Gastroesophageal sphincter (tissue), 4 donors: ENCODE measurements at regions not wholly inside any gene's neighbourhood (a gene's known extent, or its start where the extent isn't known, plus 50 kb on each side); places are given as distances from the start of the nearest gene placed in this dataset.

Source experiments
- ATAC-seq: fragments of 150-250 bp; one replicate; pipeline ENCODE4 v1.9.1; 2016; ENCODE audit warnings: mild to moderate bottlenecking, moderate library complexity
- H3K27ac ChIP-seq, 4 donors: fragments of 200-600 bp; sonication (generic) in 3 of 4; 1 replicate in 3 of 4; 2 replicates in 1 of 4; pipeline ENCODE4 v1.5.1; 2016 to 2019
- H3K27me3 ChIP-seq: fragments of 200-600 bp; sonication (generic); one replicate; pipeline ENCODE4 v1.5.1; 2019
- H3K36me3 ChIP-seq, 2 donors: fragments of 200-600 bp; sonication (generic); one replicate each; pipeline ENCODE4 v1.5.1; 2019; ENCODE audit warnings: control low read depth in 1 of 2
- H3K4me1 ChIP-seq, 3 donors: fragments of 200-600 bp; sonication (generic); 1 replicate in 2 of 3; 2 replicates in 1 of 3; pipeline ENCODE4 v1.5.1; 2016 to 2019; ENCODE audit warnings: control low read depth in 2 of 3
- H3K4me3 ChIP-seq, 2 donors: fragments of 200-600 bp; sonication (generic); one replicate each; pipeline ENCODE4 v1.5.1; 2019; ENCODE audit warnings: mild to moderate bottlenecking in 1 of 2, moderate library complexity in 1 of 2
- H3K9me3 ChIP-seq, 3 donors: fragments of 200-600 bp; sonication (generic); one replicate each; pipeline ENCODE4 v1.5.1; 2017 to 2019; ENCODE audit warnings: control low read depth in 2 of 3
- EP300 ChIP-seq: sonication (generic); formaldehyde crosslinking; IDR thresholded peaks from one replicate; pipeline ENCODE4 v1.6.1; 2017; ENCODE audit warnings: antibody characterized with exemption, mild to moderate bottlenecking
- POLR2A ChIP-seq, 2 donors: fragments of 450-650 bp; IDR thresholded peaks; one replicate each; pipeline ENCODE4 v1.6.1; 2017; ENCODE audit warnings: antibody characterized with exemption in 2 of 2, mild to moderate bottlenecking in 2 of 2, moderate library complexity in 1 of 2
- POLR2AphosphoS5 ChIP-seq: sonication (generic); formaldehyde crosslinking; IDR thresholded peaks from one replicate; pipeline ENCODE4 v1.6.1; 2017; ENCODE audit warnings: antibody characterized with exemption
- WGBS, 2 donors: methylation state at CpG; one replicate each; pipeline ENCODE4 v1.1.5; 2018; ENCODE audit warnings: low coverage in 1 of 2; 5-methylcytosine and 5-hydroxymethylcytosine counted together
- TF ChIP-seq, protein P1 (sequence below), 4 experiments: fragments of 200-600 bp in 2 of 4; fragments of 450-650 bp in 2 of 4; sonication (generic) in 1 of 4; IDR thresholded peaks; one replicate each; pipeline ENCODE4 v1.5.1; 2017 to 2019; ENCODE audit warnings: antibody characterized with exemption in 4 of 4, mild to moderate bottlenecking in 2 of 4, moderate library complexity in 2 of 4

GRCh38 chr10:10010397-10010796 lies 1007.3 kb upstream of the CELF2 start:
- TF ChIP-seq EP300 (no peak), POLR2AphosphoS5 (no peak), POLR2A (IDR thresholded peaks at IDR 0.05) (no peak)
- TF ChIP-seq, protein P1, sequence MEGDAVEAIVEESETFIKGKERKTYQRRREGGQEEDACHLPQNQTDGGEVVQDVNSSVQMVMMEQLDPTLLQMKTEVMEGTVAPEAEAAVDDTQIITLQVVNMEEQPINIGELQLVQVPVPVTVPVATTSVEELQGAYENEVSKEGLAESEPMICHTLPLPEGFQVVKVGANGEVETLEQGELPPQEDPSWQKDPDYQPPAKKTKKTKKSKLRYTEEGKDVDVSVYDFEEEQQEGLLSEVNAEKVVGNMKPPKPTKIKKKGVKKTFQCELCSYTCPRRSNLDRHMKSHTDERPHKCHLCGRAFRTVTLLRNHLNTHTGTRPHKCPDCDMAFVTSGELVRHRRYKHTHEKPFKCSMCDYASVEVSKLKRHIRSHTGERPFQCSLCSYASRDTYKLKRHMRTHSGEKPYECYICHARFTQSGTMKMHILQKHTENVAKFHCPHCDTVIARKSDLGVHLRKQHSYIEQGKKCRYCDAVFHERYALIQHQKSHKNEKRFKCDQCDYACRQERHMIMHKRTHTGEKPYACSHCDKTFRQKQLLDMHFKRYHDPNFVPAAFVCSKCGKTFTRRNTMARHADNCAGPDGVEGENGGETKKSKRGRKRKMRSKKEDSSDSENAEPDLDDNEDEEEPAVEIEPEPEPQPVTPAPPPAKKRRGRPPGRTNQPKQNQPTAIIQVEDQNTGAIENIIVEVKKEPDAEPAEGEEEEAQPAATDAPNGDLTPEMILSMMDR (IDR thresholded peaks at IDR 0.05) = no peak
- Histone ChIP-seq H3K27ac (no peak overlapping the region), H3K27me3 (no peaks in the 10 kb centered on the region), H3K4me1 (no peaks in the 10 kb centered on the region), H3K36me3 (no peaks in the 10 kb centered on the region), H3K9me3 (no peaks in the 10 kb centered on the region), H3K4me3 (no peak overlapping the region)
- ATAC-seq = no peak
- WGBS, 2 donors = 79% methylated on average over 2 of the region's 2 CpGs; no CpG with 5 or more reads in 1 of the 2 donors

- Histone ChIP-seq H3K4me1 (no peaks in the 10 kb centered on the region), H3K27me3 (no peaks in the 10 kb centered on the region), H3K4me3 (no peak overlapping the region), H3K36me3 (no peaks in the 10 kb centered on the region), H3K27ac (no peak overlapping the region), H3K9me3 (no peaks in the 10 kb centered on the region)
- WGBS, 2 donors = 92 to 100% methylated on average over 1 of the region's 1 CpG
- ATAC-seq = no peak
- TF ChIP-seq, protein P1 (IDR thresholded peaks at IDR 0.05) = no peak
- no peak for TF ChIP-seq EP300
- no peak for TF ChIP-seq POLR2AphosphoS5
- TF ChIP-seq POLR2A (IDR thresholded peaks at IDR 0.05) = no peak
Measured at GRCh38 chr10:10014846-10015245, 1002.8 kb upstream of the CELF2 start.

GRCh38 chr10:10017716-10018115 lies 1000.0 kb upstream of the CELF2 start:
- Histone ChIP-seq H3K9me3 (peaks cover 0 to 4% (median 0%) of the 10 kb centered on the region in 3 donors), H3K27ac (no peak overlapping the region), H3K36me3 (no peaks in the 10 kb centered on the region), H3K4me1 (no peaks in the 10 kb centered on the region), H3K4me3 (no peak overlapping the region), H3K27me3 (no peaks in the 10 kb centered on the region)
- WGBS, 2 donors = 68 to 90% methylated on average over 1 to 5 of the region's 5 CpGs
- no peak for TF ChIP-seq POLR2A (IDR thresholded peaks at IDR 0.05)
- TF ChIP-seq POLR2AphosphoS5 = no peak
- TF ChIP-seq, protein P1 (IDR thresholded peaks at IDR 0.05) = no peak
- TF ChIP-seq EP300 = no peak
- no peak for ATAC-seq

- TF ChIP-seq EP300 (no peak), POLR2AphosphoS5 (no peak), POLR2A (IDR thresholded peaks at IDR 0.05) (no peak)
- TF ChIP-seq, protein P1 (IDR thresholded peaks at IDR 0.05) = no peak
Measured at GRCh38 chr10:10020945-10021344, 996.7 kb upstream of the CELF2 start.

GRCh38 chr10:10032991-10033390 lies 984.7 kb upstream of the CELF2 start:
- TF ChIP-seq EP300 (no peak), POLR2A (IDR thresholded peaks at IDR 0.05) (no peak), POLR2AphosphoS5 (no peak)
- TF ChIP-seq, protein P1 (IDR thresholded peaks at IDR 0.05) = no peak
- WGBS, 2 donors = 35 to 64% methylated on average over 2 of the region's 2 CpGs
- ATAC-seq = no peak

More at GRCh38 chr10:10020945-10021344, 996.7 kb upstream of the CELF2 start:
- ATAC-seq = no peak
- no peaks in the 10 kb centered on the region for H3K27me3 ChIP-seq
- no peaks in the 10 kb centered on the region for H3K36me3 ChIP-seq
- H3K27ac ChIP-seq = no peak overlapping the region
- no peak overlapping the region for H3K4me3 ChIP-seq
- peaks cover 0 to 4% (median 0%) of the 10 kb centered on the region in 3 donors for H3K9me3 ChIP-seq
- 63% methylated on average over 1 of the region's 1 CpG; no CpG with 5 or more reads in 1 of the 2 donors for WGBS, 2 donors
- no peaks in the 10 kb centered on the region for H3K4me1 ChIP-seq

More at GRCh38 chr10:10032991-10033390, 984.7 kb upstream of the CELF2 start:
- H3K9me3 ChIP-seq = no peaks in the 10 kb centered on the region
- H3K27me3 ChIP-seq = no peaks in the 10 kb centered on the region
- no peak overlapping the region for H3K4me3 ChIP-seq
- no peaks in the 10 kb centered on the region for H3K36me3 ChIP-seq
- no peak overlapping the region for H3K27ac ChIP-seq
- no peaks in the 10 kb centered on the region for H3K4me1 ChIP-seq
